ENCODE measurements at regions not wholly inside any gene's neighbourhood (a gene's known extent, or its start where the extent isn't known, plus 50 kb on each side); places are given as distances from the start of the nearest gene placed in this dataset.

DNA sequence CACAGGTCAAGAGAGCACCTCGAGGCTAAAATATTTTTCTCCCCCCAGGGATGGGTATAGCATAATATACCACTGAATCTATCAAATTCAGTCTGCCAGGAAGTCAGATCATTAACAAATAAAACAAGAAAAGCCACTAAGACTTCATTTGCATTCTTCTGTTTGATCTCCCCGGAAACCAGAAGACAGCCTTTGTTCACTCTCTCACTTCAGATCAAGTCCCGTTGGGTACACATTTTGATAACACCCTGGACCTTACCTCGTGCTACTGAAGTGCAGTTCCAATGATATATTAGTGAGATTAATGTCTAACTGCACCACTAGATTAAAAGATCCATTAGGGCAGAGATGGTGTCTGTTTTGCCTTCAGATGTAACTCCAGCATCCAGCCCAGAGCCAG is 157.7 kb upstream of the B3GAT2 start:
- TF ChIP-seq FOXP2 (optimal IDR thresholded peaks at IDR 0.05; ENCODE audit: borderline replicate concordance, extremely low read depth, extremely low read length, insufficient read depth) = no peak
- TF ChIP-seq POLR2AphosphoS5 (IDR thresholded peaks at IDR 0.05; ENCODE audit: low read depth, low read length) = no peak
- no peak for TF ChIP-seq TAF1 (IDR thresholded peaks at IDR 0.05; ENCODE audit: borderline replicate concordance, insufficient read depth, low read length)
- TF ChIP-seq SIN3A (IDR thresholded peaks at IDR 0.05; ENCODE audit: borderline replicate concordance, insufficient read depth, low read length) = no peak
- TF ChIP-seq REST (IDR thresholded peaks at IDR 0.05; ENCODE audit: insufficient read depth in 1 of 2, low read depth in 2 of 2, low read length in 2 of 2) = no peak

DNA sequence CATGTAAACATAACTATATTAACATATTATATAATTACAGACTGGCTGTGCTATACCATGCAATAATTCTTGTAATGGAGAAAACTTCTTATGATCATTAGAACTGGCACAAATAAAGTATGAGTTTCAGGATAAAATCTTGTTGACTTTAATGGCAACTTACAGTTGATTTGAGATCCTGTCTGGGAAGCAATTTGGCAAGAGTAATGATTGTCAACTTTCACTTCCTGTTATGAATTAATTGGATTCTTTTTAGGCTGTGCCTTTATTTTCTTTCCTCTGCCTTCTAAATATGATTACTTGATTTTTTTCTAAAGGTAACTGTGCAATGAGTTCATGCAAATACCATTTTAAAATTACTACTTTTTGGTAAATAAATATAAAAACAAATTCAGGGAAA is 158.1 kb upstream of the B3GAT2 start:
- TF ChIP-seq TAF1 (IDR thresholded peaks at IDR 0.05; ENCODE audit: borderline replicate concordance, insufficient read depth, low read length) (no peak), SIN3A (IDR thresholded peaks at IDR 0.05; ENCODE audit: borderline replicate concordance, insufficient read depth, low read length) (no peak), POLR2AphosphoS5 (IDR thresholded peaks at IDR 0.05; ENCODE audit: low read depth, low read length) (no peak), REST (IDR thresholded peaks at IDR 0.05; ENCODE audit: insufficient read depth in 1 of 2, low read depth in 2 of 2, low read length in 2 of 2) (no peak), FOXP2 (optimal IDR thresholded peaks at IDR 0.05; ENCODE audit: borderline replicate concordance, extremely low read depth, extremely low read length, insufficient read depth) (no peak)

- TF ChIP-seq SIN3A (IDR thresholded peaks at IDR 0.05; ENCODE audit: borderline replicate concordance, insufficient read depth, low read length) (no peak), POLR2AphosphoS5 (IDR thresholded peaks at IDR 0.05; ENCODE audit: low read depth, low read length) (no peak), TAF1 (IDR thresholded peaks at IDR 0.05; ENCODE audit: borderline replicate concordance, insufficient read depth, low read length) (no peak), FOXP2 (optimal IDR thresholded peaks at IDR 0.05; ENCODE audit: borderline replicate concordance, extremely low read depth, extremely low read length, insufficient read depth) (no peak), REST (IDR thresholded peaks at IDR 0.05; ENCODE audit: insufficient read depth in 1 of 2, low read depth in 2 of 2, low read length in 2 of 2) (no peak)
Observed at GRCh38 chr6:71119560-71119959, 162.7 kb upstream of the B3GAT2 start.

- no peak for TF ChIP-seq FOXP2 (optimal IDR thresholded peaks at IDR 0.05; ENCODE audit: borderline replicate concordance, extremely low read depth, extremely low read length, insufficient read depth)
- no peak for TF ChIP-seq REST (IDR thresholded peaks at IDR 0.05; ENCODE audit: insufficient read depth in 1 of 2, low read depth in 2 of 2, low read length in 2 of 2)
- no peak for TF ChIP-seq SIN3A (IDR thresholded peaks at IDR 0.05; ENCODE audit: borderline replicate concordance, insufficient read depth, low read length)
- TF ChIP-seq TAF1 (IDR thresholded peaks at IDR 0.05; ENCODE audit: borderline replicate concordance, insufficient read depth, low read length) = no peak
- no peak for TF ChIP-seq POLR2AphosphoS5 (IDR thresholded peaks at IDR 0.05; ENCODE audit: low read depth, low read length)
Observed at GRCh38 chr6:71123051-71123450, 165.6 kb upstream of the OGFRL1 start.

DNA sequence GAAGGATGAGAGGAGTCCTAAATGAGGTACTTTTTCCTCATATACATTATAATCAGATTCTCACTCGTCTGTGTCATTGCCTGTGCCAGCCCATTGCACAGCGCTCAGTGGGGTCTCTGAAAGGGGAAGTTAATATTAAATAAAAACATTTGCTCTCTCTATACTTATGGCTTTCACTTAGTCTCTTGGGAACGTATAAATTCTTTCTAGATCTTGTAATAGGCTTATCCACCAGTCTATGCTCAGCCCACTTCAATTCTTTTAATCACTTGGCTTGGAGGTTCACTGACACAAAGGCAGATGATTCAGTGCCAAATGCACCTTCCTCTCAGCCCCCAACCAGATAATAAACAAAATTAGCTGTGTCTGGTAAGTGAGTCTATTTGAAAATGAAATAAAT is 164.3 kb upstream of the OGFRL1 start:
- TF ChIP-seq TAF1 (IDR thresholded peaks at IDR 0.05; ENCODE audit: borderline replicate concordance, insufficient read depth, low read length) = no peak
- no peak for TF ChIP-seq POLR2AphosphoS5 (IDR thresholded peaks at IDR 0.05; ENCODE audit: low read depth, low read length)
- no peak for TF ChIP-seq SIN3A (IDR thresholded peaks at IDR 0.05; ENCODE audit: borderline replicate concordance, insufficient read depth, low read length)
- no peak for TF ChIP-seq REST (IDR thresholded peaks at IDR 0.05; ENCODE audit: insufficient read depth in 1 of 2, low read depth in 2 of 2, low read length in 2 of 2)
- no peak for TF ChIP-seq FOXP2 (optimal IDR thresholded peaks at IDR 0.05; ENCODE audit: borderline replicate concordance, extremely low read depth, extremely low read length, insufficient read depth)

All from PFSK-1 (cell line).